ENCODE measurements at regions not wholly inside any gene's neighbourhood (a gene's known extent, or its start where the extent isn't known, plus 50 kb on each side); places are given as distances from the start of the nearest gene placed in this dataset.

DNA sequence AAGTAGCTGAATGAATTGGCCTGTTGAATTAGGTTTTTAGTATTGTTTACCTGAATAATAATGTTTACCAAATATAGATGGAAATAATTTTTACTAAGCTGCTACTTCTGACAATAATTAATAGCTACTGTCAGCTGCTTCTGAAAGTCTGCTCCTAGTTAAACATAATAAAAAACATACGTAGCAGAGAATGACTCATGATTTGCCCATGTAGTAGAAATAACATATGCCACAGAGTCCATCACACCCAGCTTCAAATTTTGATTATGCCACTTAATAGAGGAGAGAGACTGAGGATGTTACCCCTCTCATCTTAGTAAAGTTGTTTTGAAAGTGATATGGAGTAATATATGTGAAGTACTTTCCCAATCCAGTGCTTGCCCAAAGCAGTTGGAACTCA lies 57.6 kb upstream of the MDFIC start:
- H3K4me1 Mint-ChIP-seq: peaks cover 2% of the 10 kb centered on the region
- H3K4me3 Mint-ChIP-seq: no peak overlapping the region
- H3K27ac Mint-ChIP-seq: no peak overlapping the region
- H3K27me3 Mint-ChIP-seq (ENCODE audit: low read depth): no peaks in the 10 kb centered on the region
- no peaks in the 10 kb centered on the region for H3K36me3 Mint-ChIP-seq
- peaks cover 4% of the 10 kb centered on the region for H3K9me3 Mint-ChIP-seq
- DNase-seq (ENCODE audit: low spot score in 2 of 2, unreplicated experiment in 2 of 2): no peak
- TF ChIP-seq, protein P1, sequence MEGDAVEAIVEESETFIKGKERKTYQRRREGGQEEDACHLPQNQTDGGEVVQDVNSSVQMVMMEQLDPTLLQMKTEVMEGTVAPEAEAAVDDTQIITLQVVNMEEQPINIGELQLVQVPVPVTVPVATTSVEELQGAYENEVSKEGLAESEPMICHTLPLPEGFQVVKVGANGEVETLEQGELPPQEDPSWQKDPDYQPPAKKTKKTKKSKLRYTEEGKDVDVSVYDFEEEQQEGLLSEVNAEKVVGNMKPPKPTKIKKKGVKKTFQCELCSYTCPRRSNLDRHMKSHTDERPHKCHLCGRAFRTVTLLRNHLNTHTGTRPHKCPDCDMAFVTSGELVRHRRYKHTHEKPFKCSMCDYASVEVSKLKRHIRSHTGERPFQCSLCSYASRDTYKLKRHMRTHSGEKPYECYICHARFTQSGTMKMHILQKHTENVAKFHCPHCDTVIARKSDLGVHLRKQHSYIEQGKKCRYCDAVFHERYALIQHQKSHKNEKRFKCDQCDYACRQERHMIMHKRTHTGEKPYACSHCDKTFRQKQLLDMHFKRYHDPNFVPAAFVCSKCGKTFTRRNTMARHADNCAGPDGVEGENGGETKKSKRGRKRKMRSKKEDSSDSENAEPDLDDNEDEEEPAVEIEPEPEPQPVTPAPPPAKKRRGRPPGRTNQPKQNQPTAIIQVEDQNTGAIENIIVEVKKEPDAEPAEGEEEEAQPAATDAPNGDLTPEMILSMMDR (IDR thresholded peaks at IDR 0.05; ENCODE audit: unreplicated experiment): no peak

GRCh38 chr7:114865564-114865963 lies 56.3 kb upstream of the MDFIC start:
- H3K36me3 Mint-ChIP-seq: no peaks in the 10 kb centered on the region
- H3K4me1 Mint-ChIP-seq: no peaks in the 10 kb centered on the region
- H3K27ac Mint-ChIP-seq: no peak overlapping the region
- DNase-seq (ENCODE audit: low spot score in 2 of 2, unreplicated experiment in 2 of 2): no peak
- H3K4me3 Mint-ChIP-seq: no peak overlapping the region
- no peaks in the 10 kb centered on the region for H3K27me3 Mint-ChIP-seq (ENCODE audit: low read depth)
- peaks cover 4% of the 10 kb centered on the region for H3K9me3 Mint-ChIP-seq
- TF ChIP-seq, protein P1 (IDR thresholded peaks at IDR 0.05; ENCODE audit: unreplicated experiment): no peak
